CD4-positive, alpha-beta T cell treated with Interleukin-2 at 100 ng/mL for 4 hours (primary cell): ENCODE measurements at regions not wholly inside any gene's neighbourhood (a gene's known extent, or its start where the extent isn't known, plus 50 kb on each side); places are given as distances from the start of the nearest gene placed in this dataset.
A peak's percentile ranks its signal among the peaks of the same experiment; 100 is the strongest.
"Not testable (repeated sequence)": the region's sequence is repeated elsewhere in the genome, so short reads cannot be mapped to it uniquely, and the experiment has no call there.

Experiments used
- DNase-seq: peaks from one replicate; pipeline ENCODE4 v3.0.0-alpha.2; 2020; ENCODE audit warnings: low spot score

DNA sequence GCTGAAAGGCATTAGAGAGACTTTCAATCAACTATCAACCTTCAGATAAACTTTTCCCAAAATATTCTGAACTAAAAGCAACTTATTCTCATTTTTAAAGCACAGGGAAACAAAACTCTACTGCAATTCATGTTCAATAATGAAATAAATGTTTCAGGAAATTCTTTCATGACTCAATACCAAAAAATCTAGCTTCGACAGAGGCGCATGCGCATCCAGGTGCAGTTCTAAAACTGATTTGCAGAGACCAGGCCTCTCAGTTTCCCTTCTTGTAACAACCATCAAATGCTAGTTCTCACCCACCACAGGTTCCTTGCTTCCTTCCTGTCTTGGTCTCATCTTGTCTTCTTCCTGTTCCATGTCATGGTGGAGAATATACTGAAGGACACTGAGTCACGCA, 55.3 kb upstream of the NRBF2 start:
- no peak for DNase-seq

DNA sequence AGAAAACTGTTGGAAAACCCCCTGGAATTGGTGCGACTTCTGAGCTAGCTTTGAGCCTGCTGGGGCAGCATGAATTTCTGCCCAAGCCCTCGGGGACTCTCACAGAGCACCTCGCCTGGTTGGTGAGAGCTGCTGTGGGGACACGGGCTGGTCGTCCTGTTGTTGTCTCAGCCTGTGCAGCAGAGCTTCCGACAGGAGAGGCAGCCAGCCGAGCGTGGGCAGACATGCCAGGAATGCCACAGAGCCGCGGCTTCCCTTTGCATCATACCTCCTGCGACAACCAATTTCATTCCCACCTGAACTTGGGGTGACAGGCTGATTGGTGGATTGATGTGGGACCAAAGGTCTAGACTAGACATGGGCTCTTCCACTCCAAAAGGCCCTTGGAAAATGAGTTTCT, 60.2 kb upstream of the NRBF2 start:
- DNase-seq, result no peak

DNA sequence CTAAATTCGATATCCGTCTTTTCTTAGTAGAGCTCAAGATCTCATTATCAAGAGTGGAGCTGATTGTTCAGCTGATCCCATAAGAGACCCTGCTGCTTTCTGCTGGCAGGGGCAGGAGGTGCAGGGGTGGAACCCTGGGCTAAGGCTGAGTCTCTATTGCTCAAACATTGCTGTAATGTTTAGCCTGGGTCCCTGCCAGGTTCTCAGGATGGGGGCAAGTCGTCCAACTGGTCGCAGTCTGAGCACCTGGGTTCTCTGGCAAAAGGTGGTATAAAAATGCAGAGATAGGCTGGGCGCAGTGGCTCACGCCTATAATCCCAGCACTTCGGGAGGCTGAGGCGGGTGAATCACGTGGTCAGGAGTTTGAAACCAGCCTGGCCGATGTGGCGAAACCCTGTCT, 62.0 kb upstream of the NRBF2 start:
- no peak for DNase-seq

DNA sequence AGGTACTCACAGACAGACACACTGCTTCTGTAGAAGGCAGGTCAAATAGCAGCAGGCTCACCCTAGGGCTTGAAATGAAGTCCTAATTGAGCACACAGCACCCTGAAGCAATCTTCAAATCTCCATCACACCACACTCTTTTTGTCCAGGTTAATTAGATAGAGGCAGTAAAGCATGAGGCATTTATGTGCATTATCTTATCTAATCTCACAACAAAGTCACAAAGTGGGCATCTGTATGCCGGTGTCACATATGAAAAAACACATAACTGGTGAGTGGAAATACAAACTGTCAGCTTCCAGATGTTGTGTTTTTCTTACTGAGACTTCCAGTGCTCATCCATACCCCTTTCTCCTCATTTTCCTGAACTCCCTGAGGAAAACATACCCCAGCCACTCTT, 63.8 kb upstream of the NRBF2 start:
- no peak for DNase-seq

DNA sequence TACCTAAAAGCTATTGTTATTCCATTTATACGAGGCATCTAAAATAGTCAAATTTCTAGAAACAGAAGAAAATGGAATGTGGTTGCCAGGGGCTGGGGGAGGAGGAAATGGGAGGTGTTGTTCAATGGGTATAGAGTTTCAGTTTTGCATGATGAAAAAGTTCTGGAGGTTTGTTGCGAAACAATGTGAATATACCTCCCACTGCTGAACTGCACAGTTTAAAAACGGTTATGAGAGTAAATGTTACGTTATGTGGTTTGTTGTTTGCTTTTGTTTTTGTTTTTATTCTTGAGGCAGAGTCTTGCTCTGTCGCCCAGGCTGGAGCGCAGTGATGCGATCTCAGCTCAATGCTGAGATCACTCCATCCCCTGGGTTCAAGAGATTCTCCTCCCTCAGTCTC, 64.9 kb upstream of the NRBF2 start:
- DNase-seq, result no peak

DNA sequence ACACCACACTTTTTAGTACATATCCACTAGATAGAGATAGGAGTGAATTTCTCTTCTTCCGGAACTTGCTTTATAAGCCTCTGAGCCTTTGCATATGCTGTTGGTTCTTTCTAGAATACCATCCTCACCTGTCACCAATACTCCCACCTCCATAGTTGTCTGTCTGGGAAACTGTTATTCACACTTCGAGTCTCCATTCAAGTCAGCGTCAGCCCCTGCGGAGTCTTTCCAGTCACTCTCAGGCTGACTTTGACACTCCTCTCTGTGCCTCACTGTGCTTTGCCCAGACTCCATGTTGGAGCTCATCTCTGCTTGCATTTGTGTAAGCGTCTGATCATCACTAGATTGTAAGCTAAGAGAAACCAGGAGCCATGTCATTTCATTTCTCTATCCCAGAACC, 66.5 kb upstream of the NRBF2 start:
- no peak for DNase-seq

DNA sequence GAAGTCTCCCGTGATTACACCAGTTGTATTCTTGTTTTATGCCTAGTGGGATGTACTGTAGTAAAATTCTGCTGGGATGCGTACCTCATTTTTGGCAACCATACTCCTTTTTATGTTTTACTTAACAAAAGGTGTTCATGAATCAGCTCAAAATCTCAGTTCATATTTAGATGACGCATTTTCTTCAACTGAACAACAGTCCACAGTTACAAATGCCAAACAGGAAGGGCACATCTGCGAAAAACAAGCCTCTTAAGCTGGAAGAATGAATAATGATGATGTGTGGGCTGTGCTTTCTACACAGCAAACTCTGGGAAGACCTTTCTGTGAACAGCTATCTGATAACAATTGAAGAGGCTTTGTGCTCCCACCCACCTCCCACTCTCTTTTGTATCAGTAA, 68.4 kb upstream of the NRBF2 start:
- no peak for DNase-seq

DNA sequence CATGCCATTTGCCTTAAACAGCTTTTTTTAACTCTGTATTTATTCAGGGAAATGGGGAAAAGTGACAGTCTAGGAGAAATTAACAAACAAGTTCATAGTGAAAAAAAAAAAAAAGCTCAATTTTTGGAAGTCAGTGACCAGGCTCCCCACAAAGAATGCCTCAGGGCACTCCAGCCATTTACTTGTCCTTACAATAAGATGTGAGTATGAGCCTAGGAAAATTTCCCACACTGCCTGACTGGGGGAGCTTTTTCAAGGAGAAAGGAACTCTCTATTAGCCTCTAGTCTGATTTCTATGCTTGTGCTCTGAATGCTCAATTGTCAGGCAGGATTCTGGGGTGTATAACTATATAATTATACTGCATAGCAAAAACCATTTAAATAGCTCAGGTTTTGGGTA, 74.9 kb upstream of the NRBF2 start:
- no peak for DNase-seq

DNA sequence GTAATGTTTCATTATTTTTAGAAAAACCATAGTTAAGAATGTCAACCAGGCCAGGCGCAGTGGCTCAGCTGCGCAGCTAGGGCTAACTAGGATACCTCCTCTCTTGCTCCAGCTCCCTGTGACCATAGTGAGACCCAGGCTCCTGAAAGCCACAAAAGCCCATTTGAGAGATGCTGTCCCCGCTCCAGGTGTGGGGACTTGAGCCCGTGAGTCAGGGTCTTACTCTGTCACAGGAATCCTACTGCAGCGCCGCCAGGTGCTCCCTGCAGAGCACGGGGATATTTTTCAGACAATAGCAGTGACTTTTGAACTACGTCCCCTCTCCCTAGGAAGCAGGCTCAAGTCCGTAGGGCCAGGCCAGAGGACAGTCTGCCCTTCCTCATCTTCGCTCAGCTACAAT, 75.6 kb upstream of the NRBF2 start:
- no peak for DNase-seq

DNA sequence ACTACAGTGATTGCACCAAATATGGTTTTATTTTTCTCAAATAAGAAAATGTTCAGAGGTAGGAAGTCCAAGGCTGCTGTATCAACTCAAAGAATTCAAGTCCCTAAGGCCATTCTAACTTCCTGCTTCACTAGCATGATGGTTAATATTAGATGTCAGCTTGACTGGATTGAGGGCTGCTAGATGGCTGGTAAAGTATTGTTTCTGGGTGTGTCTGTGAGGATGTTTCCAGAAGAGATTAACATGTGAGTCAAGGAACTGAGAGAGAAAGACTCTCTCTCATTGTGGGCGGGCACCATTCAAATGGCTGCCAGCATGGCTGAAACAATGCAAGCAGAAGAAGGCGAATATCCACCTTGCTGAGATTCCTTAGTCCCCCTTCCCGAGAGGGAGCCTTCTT, 77.4 kb upstream of the NRBF2 start:
- DNase-seq, result no peak

DNA sequence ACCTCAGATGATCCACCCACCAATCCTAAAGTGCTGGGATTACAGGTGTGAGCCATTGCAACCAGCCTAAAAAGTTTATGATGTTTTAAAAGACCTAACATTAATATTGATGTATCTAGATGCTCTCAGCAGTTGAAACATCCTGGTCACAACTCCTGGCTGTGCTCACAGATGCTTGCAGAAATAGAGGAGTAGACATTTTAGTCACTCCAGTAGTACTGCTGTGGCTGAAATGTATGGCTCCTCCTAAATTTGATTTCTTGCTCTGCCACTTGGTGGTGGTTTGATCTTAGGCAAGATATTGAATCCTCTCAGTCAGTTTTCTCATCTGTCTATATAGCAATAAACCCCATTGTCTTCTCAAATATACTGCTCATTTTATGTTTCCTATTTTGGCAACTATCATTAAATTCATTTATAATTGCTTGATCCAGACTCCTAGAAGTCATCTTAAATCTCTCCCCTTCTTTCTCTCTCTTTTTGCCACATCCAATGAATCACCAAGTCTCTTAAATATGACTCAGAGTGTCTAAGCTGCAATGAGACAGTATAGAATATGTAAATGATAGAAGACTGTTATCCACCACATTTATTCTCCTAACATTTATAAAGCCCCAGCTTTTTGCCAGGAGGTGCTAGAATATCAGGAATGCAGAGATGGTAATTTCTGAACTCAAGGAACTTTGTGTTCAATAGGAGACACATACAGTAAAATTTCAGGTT, 78.1 kb upstream of the NRBF2 start:
- no peak for DNase-seq

DNA sequence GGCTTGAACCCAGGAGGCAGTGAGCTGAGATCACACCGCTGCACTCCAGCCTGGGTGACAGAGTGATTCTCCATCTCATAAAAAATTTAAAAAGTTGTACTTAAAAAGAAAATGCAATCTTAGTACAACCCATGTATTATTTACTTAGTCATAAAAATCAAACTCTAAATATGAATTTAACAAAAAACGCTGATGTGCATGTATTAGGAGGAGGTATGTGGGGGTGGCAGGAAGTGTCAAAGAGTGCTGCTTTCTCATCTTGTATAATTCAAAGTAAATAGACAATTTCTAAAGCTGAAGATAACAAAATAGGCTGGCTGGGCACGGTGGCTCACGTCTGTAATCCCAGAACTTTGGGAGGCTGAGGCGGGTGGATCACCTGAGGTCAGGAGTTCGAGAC, 81.0 kb upstream of the NRBF2 start:
- no peak for DNase-seq

DNA sequence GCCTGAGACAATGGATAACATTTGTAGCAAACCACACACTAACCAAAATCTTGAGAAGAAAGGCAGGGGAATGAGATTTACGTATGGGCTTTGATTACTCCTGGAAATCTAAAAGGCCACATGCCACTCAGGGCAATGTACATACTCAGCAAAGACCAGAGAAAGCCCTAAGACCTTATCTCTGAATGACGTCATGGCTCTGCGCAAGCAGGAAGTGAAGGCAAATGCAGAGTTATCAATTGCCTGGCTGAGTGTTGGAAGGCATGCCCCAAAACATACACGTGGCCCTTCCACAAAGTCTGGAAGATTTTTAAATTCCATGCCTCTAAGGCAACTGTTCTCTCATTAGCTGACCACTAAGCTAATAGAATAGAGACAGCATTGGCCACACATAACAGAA, 90.9 kb upstream of the NRBF2 start:
- no peak for DNase-seq

DNA sequence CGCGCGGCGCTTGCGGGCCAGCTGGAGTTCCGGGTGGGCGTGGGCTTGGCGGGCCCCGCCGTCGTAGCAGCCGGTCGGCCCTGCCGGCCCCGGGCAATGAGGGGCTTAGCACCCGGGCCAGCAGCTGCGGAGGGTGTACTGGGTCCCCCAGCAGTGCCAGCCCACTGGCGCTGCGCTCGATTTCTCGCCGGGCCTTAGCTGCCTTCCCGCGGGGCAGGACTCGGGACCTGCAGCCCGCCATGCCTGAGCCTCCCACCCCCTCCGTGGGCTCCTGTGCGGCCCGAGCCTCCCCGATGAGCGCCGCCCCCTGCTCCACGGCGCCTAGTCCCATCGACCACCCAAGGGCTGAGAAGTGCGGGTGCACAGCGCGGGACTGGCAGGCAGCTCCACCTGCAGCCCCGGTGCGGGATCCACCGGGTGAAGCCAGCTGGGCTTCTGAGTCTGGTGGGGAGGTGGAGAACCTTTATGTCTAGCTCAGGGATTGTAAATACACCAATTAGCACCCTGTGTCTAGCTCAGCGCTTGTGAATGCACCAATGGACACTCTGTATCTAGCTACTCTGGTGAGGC, 99.4 kb upstream of the NRBF2 start:
- not testable (repeated sequence) for DNase-seq

DNA sequence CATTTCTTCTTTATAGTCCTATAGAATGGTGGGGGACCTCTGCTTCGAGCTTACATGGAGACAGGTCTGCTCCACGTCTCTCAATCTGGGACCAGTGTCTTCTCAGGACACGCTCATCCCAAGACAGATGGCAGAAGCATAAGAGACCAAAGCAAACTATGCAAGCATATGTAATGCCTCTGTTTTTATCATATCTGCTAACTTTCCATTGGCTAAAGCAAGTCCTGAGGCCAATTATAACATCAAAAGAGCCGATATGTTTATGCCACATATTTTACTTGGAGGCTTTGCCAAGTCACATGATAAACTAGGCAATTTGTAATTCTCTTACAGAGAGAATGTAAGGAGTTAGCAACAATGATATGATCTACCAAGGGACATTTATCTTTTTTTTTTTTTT, 102.6 kb upstream of the NRBF2 start:
- no peak for DNase-seq

DNA sequence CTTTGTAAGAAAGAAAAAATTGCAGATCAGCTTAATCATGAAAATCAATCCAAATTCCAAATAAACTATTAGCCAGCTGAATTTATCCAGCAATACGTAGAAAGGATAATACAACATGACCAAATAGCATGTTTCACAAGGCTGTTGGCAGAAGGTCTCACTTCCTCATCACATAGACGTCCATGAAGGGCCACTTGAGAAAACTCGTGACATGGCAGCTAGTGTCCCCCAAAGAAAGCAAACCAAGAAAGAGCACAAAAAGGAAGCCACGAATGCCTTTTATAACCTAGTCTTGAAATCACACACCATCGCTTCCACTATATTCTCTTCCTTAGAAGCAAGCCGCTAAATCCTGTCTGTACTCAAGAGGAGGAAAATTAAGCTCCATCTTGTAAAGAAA, 105.6 kb upstream of the NRBF2 start:
- DNase-seq, result no peak

DNA sequence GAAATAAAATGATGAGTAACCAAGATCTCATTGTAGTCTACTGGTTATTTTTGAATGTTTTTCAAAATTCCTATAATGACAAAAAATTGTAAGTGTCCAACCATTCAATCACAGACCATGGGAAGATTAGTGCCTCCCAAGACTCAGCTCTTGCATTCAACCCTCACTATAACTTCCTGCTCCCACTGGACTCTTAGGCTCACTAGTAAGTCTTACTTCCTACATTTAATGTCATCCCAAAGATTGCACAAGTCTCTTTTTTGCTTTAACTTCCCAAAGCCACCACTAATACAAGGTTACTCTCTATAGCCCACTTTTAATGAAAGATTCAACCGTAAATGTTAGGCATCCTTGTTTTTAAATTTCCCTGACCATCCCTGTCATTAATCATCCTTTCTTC, 111.9 kb upstream of the NRBF2 start:
- no peak for DNase-seq

DNA sequence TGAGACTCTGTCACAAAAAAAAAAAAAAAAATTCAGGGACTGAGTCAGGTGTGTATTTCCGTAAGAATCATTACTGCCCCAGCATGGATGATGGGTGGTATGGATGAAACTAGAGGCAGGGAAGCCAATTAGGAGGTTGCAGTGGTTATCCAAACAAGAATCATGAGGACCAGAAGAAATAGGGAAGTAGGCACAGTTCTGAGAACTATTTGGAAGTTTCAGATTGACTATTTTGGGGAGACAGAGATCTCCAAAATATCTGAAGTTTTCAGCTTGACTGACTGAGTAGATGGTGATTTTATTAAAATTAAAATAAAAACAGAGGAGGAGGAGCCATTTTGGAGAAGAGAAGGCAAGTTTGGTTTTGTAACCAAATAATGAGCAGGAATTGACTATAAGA, 119.4 kb upstream of the NRBF2 start:
- DNase-seq, result no peak

DNA sequence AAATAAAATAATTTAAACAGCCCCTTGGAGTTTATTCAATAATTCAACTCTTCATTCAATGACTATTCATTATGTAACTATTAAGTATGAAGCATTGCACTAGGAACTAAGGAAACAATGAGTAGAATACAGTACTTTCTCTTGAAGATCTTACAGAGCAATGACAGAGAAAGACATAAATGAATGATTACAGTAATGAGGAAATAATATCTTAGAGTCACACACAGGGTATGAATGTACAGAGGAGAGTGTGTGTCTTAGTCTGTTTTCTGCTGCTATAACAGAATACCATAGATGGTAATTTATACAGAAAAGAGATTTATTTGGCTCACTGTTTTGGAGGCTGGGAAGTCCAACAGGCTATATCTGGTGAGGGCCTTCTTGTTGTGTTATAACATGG, 120.5 kb upstream of the NRBF2 start:
- no peak for DNase-seq

DNA sequence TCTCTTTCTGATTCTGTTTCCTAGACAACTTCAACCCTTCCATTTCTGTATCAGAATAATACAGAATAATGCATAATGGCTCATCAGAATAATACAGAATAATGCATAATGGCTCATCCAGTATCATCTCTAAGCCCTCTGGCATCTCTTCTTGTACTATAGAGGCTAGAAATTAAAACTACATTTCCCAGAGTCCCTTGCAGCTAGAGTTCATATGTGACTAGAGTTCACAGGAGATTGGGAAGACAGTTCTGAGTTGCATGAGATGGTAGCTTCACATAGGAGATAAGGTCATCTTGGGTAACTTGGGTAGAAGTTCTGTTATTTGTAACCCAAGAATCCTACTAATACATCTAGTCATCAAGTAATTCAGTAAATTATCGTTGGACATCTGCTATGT, 122.9 kb upstream of the NRBF2 start:
- DNase-seq, result no peak

DNA sequence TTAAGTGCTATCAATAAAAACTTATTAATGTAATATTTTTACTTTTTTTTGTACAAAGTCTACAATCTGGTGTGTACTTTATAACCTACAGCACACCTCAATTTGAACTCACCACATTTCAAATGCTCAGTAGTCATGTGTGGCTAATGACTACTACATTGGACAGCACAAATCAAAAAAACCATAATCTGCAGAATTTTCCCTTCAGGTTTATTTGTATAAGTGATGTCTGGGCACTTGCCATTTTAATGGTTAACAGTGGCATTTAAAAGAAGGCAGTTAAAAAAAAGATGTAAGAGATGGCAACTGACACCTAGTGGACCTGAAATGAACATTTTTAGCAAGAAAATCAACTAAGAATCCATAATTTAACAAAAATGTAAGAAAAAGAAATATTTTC, 124.6 kb upstream of the NRBF2 start:
- no peak for DNase-seq

DNA sequence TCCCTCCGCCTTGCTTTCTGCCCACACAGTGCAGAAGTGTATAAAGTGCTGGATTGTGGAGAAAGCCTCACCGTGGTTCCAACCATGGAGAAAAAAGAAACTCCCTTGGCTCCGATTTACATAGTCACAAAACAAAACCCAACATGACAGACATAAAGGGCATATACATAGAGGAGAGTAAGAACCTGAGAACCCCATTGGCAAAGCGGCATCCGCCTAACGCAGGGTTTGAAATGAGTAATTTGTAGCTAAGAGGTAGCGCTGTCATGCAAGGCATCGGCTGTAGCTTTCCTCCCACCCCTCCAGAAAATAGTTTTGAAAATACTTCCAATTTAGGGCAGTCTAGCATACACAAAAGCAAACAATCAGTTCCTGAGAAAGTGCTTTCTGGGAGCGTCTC, 126.0 kb upstream of the NRBF2 start:
- DNase-seq, result no peak

DNA sequence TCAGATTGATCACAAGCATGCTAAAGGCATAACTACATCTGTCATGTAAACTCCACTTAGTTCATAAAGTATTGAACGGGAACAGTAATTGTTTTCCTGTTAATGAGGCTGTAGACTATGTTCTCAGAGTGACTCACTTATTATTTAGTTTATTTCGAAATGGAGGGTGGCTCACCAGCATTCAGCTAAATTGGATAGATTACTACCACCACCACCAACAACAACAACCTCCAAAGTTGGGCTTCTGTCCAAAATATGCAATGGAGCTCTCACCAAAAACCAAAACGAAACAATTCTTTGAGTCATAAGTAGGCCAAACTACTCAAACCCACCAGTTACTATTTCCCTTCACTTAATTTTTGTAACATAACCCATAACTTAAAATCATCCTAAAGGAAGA, 127.9 kb upstream of the NRBF2 start:
- no peak for DNase-seq

DNA sequence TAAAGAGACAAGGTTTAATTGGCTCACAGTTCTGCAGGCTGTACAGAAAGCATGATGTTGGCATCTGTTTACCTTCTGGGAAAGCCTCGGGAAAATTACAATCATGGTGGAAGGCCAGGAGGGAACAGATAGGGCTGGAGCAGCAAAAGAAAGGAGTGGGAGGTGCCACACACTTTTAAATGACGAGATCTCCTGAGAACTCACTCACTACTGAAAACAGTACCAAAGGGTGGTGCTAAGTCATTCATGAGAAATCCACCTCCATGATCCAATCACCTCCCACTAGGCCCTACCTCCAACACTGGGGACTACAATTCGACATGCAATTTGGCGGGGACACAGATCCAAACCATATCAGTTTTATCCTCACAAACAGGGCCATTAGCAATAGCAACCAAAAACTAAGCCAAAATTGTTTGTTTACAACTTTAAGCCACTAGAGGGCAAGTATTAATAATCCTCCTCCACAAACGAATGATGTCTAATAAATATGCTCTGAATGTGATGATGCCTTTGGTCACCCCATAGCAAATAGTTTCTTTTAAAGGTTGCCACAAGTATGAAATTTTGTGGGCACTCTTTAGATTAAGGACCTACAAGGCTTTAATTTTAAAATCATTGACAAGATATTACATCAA, 129.2 kb upstream of the NRBF2 start:
- DNase-seq, result peak; percentile 11
